ENCODE measurements at regions not wholly inside any gene's neighbourhood (a gene's known extent, or its start where the extent isn't known, plus 50 kb on each side); places are given as distances from the start of the nearest gene placed in this dataset.

GRCh38 chr20:37598575-37599342, 71.1 kb upstream of the BLCAP start:
- TF ChIP-seq MAX (IDR thresholded peaks at IDR 0.05): no peak
- no peak for TF ChIP-seq POLR2A (IDR thresholded peaks at IDR 0.05; ENCODE audit: low read length)
- no peak for TF ChIP-seq CTCF (IDR thresholded peaks at IDR 0.05)
- no peak for TF ChIP-seq CHD4 (IDR thresholded peaks at IDR 0.05; ENCODE audit: borderline replicate concordance)
- TF ChIP-seq KDM1A (IDR thresholded peaks at IDR 0.05; ENCODE audit: low read depth): no peak
